ENCODE measurements at regions not wholly inside any gene's neighbourhood (a gene's known extent, or its start where the extent isn't known, plus 50 kb on each side); places are given as distances from the start of the nearest gene placed in this dataset.

GRCh38 chr10:42419789-42420188 is 218.6 kb downstream of the ZNF33B start:
- no TSS peak for BruUV-seq (replicated peaks)
- Histone ChIP-seq H3K4me3 (replicated peaks in 1 of 3; ENCODE audit: insufficient read depth in 1 of 3, low read depth in 1 of 3, low read length in 3 of 3) (no peak overlapping the region), H3K4me1 (ENCODE audit: control insufficient read depth, extremely low read depth, insufficient read depth, low read length) (no peaks in the 10 kb centered on the region), H3K79me2 (ENCODE audit: control insufficient read depth, insufficient read depth, low read length) (no peaks in the 10 kb centered on the region), H3K36me3 (ENCODE audit: control insufficient read depth in 2 of 2, extremely low read depth in 1 of 2, insufficient read depth in 2 of 2, low read length in 2 of 2) (no peaks in the 10 kb centered on the region), H3K4me2 (ENCODE audit: insufficient read depth, low read length) (no peak overlapping the region), H3K27ac (ENCODE audit: insufficient read depth, low read depth, low read length) (no peak overlapping the region), H2AFZ (ENCODE audit: low read depth, low read length) (no peak overlapping the region), H3K9me1 (replicated peaks; ENCODE audit: control insufficient read depth, extremely low read depth, insufficient read depth, low read length) (no peaks in the 10 kb centered on the region), H3K27me3 (ENCODE audit: control insufficient read depth in 2 of 2, insufficient read depth in 2 of 2, low read length in 2 of 2) (no peaks in the 10 kb centered on the region), H3K9me3 (replicated peaks; ENCODE audit: control insufficient read depth, insufficient read depth, low read length) (peaks cover 2% of the 10 kb centered on the region), H4K20me1 (replicated peaks; ENCODE audit: control insufficient read depth, extremely low read depth, insufficient read depth, low read length) (no peaks in the 10 kb centered on the region), H3K9ac (replicated peaks; ENCODE audit: extremely low read depth, insufficient read depth, low read length) (no peak overlapping the region)
- no peak for DNase-seq (ENCODE audit: low read depth, low spot score)
- TF ChIP-seq, protein P1, sequence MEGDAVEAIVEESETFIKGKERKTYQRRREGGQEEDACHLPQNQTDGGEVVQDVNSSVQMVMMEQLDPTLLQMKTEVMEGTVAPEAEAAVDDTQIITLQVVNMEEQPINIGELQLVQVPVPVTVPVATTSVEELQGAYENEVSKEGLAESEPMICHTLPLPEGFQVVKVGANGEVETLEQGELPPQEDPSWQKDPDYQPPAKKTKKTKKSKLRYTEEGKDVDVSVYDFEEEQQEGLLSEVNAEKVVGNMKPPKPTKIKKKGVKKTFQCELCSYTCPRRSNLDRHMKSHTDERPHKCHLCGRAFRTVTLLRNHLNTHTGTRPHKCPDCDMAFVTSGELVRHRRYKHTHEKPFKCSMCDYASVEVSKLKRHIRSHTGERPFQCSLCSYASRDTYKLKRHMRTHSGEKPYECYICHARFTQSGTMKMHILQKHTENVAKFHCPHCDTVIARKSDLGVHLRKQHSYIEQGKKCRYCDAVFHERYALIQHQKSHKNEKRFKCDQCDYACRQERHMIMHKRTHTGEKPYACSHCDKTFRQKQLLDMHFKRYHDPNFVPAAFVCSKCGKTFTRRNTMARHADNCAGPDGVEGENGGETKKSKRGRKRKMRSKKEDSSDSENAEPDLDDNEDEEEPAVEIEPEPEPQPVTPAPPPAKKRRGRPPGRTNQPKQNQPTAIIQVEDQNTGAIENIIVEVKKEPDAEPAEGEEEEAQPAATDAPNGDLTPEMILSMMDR (IDR thresholded peaks at IDR 0.05; ENCODE audit: extremely low read depth in 1 of 2, insufficient read depth in 1 of 2, low read depth in 1 of 2, low read length in 2 of 2), result no peak
- TF ChIP-seq FOS (IDR thresholded peaks at IDR 0.05; ENCODE audit: borderline replicate concordance, insufficient read depth, low read length) (no peak), POLR2AphosphoS5 (IDR thresholded peaks at IDR 0.05; ENCODE audit: insufficient read depth, low read depth, low read length) (no peak), MAX (IDR thresholded peaks at IDR 0.05; ENCODE audit: insufficient read depth, insufficient read length) (no peak), MYC (IDR thresholded peaks at IDR 0.05; ENCODE audit: low read depth, low read length) (no peak), POLR2A (IDR thresholded peaks at IDR 0.05; ENCODE audit: low read depth, low read length) (no peak), GATA2 (IDR thresholded peaks at IDR 0.05; ENCODE audit: insufficient read depth, insufficient read length, low read depth, low read length) (no peak), EZH2 (IDR thresholded peaks at IDR 0.05; ENCODE audit: borderline replicate concordance, low read depth, low read length, severe bottlenecking) (no peak)
- FAIRE-seq, result no peak
- intact Hi-C loops (cut with micrococcal nuclease) (no loop called here), dilution Hi-C loops (cut with MboI; ENCODE audit: extremely low pct_ligation_motif_present, low sequenced_read_pairs) (no loop called here)
- POLR2A ChIA-PET, result no interaction called here
- CTCF ChIA-PET, result no interaction called here
